Gastroesophageal sphincter (tissue), 3 donors: ENCODE measurements at regions not wholly inside any gene's neighbourhood (a gene's known extent, or its start where the extent isn't known, plus 50 kb on each side); places are given as distances from the start of the nearest gene placed in this dataset.

Source experiments
- EP300 ChIP-seq: sonication (generic); formaldehyde crosslinking; IDR thresholded peaks from one replicate; pipeline ENCODE4 v1.6.1; 2017; ENCODE audit warnings: antibody characterized with exemption, mild to moderate bottlenecking
- POLR2A ChIP-seq, 2 donors: fragments of 450-650 bp; IDR thresholded peaks; one replicate each; pipeline ENCODE4 v1.6.1; 2017; ENCODE audit warnings: antibody characterized with exemption in 2 of 2, mild to moderate bottlenecking in 2 of 2, moderate library complexity in 1 of 2
- TF ChIP-seq, protein P1 (sequence below), 4 experiments: fragments of 200-600 bp in 2 of 4; fragments of 450-650 bp in 2 of 4; sonication (generic) in 1 of 4; IDR thresholded peaks; one replicate each; pipeline ENCODE4 v1.5.1; 2017 to 2019; ENCODE audit warnings: antibody characterized with exemption in 4 of 4, mild to moderate bottlenecking in 2 of 4, moderate library complexity in 2 of 4

DNA sequence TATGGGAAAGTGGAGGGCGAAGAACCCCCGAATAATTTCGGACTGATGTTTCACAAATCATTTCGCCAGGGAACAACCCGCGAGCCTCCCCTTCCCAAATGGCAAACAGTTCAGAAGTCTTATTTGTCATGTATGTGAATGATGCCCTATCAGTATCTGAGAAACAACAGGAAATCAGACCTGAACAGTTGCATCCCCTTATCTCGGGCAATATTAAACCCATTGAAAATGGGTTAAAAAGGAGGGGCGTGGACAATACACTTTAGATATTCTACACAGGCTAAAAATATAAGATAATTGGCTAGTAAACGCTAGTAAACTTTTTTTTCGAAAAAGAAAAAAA is 1003.3 kb upstream of the NR2F2 start:
- TF ChIP-seq EP300 (no peak), POLR2A (IDR thresholded peaks at IDR 0.05) (no peak)
- TF ChIP-seq, protein P1, sequence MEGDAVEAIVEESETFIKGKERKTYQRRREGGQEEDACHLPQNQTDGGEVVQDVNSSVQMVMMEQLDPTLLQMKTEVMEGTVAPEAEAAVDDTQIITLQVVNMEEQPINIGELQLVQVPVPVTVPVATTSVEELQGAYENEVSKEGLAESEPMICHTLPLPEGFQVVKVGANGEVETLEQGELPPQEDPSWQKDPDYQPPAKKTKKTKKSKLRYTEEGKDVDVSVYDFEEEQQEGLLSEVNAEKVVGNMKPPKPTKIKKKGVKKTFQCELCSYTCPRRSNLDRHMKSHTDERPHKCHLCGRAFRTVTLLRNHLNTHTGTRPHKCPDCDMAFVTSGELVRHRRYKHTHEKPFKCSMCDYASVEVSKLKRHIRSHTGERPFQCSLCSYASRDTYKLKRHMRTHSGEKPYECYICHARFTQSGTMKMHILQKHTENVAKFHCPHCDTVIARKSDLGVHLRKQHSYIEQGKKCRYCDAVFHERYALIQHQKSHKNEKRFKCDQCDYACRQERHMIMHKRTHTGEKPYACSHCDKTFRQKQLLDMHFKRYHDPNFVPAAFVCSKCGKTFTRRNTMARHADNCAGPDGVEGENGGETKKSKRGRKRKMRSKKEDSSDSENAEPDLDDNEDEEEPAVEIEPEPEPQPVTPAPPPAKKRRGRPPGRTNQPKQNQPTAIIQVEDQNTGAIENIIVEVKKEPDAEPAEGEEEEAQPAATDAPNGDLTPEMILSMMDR (IDR thresholded peaks at IDR 0.05): no peak
